BJ (cell line): ENCODE measurements at regions not wholly inside any gene's neighbourhood (a gene's known extent, or its start where the extent isn't known, plus 50 kb on each side); places are given as distances from the start of the nearest gene placed in this dataset.

Experiments
- CTCF ChIA-PET: fragments of 350-600 bp; formaldehyde crosslinking; extraction: SDS; loops from one replicate; lab custom pipeline; 2021; ENCODE audit warnings: antibody characterized with exemption, inconsistent platforms; lab: Yijun Ruan, JAX
- POLR2A ChIA-PET: fragments of 300-600 bp; sonication (Branson Sonifier 250); formaldehyde crosslinking; extraction: SDS; loops from one replicate; lab custom pipeline; 2021; ENCODE audit warnings: antibody characterized with exemption; lab: Charles Lee
- DNase-seq: peaks from one replicate; pipeline ENCODE4 v3.0.0-alpha.2; 2011; ENCODE audit warnings: low read depth
- H3K27me3 ChIP-seq: 2 replicates; pipeline ENCODE4 v1.6.0; 2011; ENCODE audit warnings: low read length; ENCODE audit not compliant: control insufficient read depth, insufficient read depth
- H3K36me3 ChIP-seq: 2 replicates; pipeline ENCODE4 v1.5.1; 2011; ENCODE audit warnings: low read length; ENCODE audit not compliant: control insufficient read depth, insufficient read depth
- H3K4me3 ChIP-seq: 2 replicates; pipeline ENCODE4 v1.5.1; 2011; ENCODE audit warnings: low read depth, mild to moderate bottlenecking, control low read depth, low read length
- CTCF ChIP-seq: IDR thresholded peaks from 2 replicates; pipeline ENCODE4 v1.5.1; 2011; ENCODE audit warnings: low read depth, mild to moderate bottlenecking, control low read depth, inconsistent platforms, low read length, moderate library complexity; ENCODE audit not compliant: insufficient read depth

GRCh38 chr6:8830794-8831193, 395.4 kb upstream of the SLC35B3 start:
- DNase-seq, result no peak
- TF ChIP-seq CTCF, result no peak
- H3K36me3 ChIP-seq, result no peaks in the 10 kb centered on the region
- H3K4me3 ChIP-seq, result no peak overlapping the region
- H3K27me3 ChIP-seq, result no peaks in the 10 kb centered on the region
- ChIA-PET CTCF (no interaction called here), POLR2A (no interaction called here)

DNA sequence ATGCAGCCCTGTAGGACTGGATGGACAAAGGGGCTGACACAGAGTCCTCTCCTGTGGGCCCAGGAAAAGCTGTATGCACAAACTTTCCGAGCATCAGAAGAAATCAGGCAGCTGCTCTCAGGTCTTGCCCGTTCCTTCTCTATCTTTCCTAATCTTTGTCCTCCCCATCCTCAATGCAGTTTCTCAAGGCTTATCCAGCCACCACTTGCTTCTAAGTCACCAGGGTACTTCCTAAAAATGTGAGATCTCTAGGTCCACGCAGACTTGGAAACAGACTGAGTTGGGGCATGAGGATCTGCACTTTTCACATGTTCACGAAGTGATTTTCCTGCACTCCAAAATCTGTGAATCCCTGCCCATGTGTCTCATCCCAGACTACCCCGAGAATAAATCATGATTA, 394.5 kb upstream of the SLC35B3 start:
- no peak for DNase-seq
- ChIA-PET POLR2A (no interaction called here), CTCF (no interaction called here)
- TF ChIP-seq CTCF, result no peak
- no peak overlapping the region for H3K4me3 ChIP-seq
- H3K27me3 ChIP-seq, result no peaks in the 10 kb centered on the region
- H3K36me3 ChIP-seq, result no peaks in the 10 kb centered on the region

GRCh38 chr6:8829296-8829695, 394.0 kb upstream of the SLC35B3 start:
- no peaks in the 10 kb centered on the region for H3K27me3 ChIP-seq
- no peaks in the 10 kb centered on the region for H3K36me3 ChIP-seq
- no peak for TF ChIP-seq CTCF
- H3K4me3 ChIP-seq, result no peak overlapping the region
- no peak for DNase-seq
- ChIA-PET CTCF (no interaction called here), POLR2A (no interaction called here)

DNA sequence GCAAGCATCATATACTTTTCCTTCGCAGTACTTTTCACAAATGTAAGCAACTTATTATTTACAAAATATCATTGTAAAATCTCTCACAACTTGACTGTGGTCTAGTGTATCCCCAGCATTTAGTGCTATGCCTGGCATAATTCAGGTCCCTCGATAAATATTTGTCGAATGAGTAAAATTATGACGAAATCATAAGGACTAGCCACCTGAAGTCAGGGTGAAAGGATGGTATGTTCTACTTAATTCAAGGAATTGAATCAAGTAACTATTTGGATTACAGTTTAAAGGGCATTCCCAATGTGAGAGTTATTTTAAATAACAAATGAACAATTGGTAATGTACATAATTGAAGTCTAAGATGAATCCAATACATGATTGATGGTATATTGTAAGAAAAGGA, 393.0 kb upstream of the SLC35B3 start:
- no peak for DNase-seq
- ChIA-PET CTCF (no interaction called here), POLR2A (no interaction called here)
- no peaks in the 10 kb centered on the region for H3K36me3 ChIP-seq
- TF ChIP-seq CTCF, result no peak
- no peak overlapping the region for H3K4me3 ChIP-seq
- no peaks in the 10 kb centered on the region for H3K27me3 ChIP-seq

GRCh38 chr6:8825726-8826125, 390.4 kb upstream of the SLC35B3 start:
- DNase-seq, result no peak
- Histone ChIP-seq H3K4me3 (no peak overlapping the region), H3K36me3 (no peaks in the 10 kb centered on the region), H3K27me3 (no peaks in the 10 kb centered on the region)
- CTCF ChIA-PET, result no interaction called here
- TF ChIP-seq CTCF, result no peak
- POLR2A ChIA-PET, result no interaction called here

DNA sequence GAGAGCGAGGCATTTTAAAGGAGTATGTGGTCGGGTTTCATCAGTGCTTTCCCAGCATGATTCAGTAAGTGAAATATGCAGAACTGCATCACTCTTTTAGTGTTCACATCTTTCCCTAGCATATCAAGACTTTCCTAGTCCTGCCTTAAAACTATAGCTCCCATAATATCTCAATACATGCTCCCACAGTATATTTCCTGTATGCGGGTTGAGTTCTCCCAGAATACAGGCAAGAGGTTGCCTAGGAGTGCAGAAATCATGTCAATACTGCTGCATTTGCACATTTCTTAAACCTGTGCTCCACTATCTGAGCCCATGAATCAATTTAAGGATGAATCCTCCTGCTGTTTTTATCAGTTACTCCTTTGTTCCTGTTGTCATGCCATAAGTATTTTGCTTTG, 386.6 kb upstream of the SLC35B3 start:
- CTCF ChIA-PET, result no interaction called here
- POLR2A ChIA-PET, result no interaction called here
- DNase-seq, result no peak
- TF ChIP-seq CTCF, result no peak
- Histone ChIP-seq H3K4me3 (no peak overlapping the region), H3K36me3 (no peaks in the 10 kb centered on the region), H3K27me3 (no peaks in the 10 kb centered on the region)
